ENCODE measurements at regions not wholly inside any gene's neighbourhood (a gene's known extent, or its start where the extent isn't known, plus 50 kb on each side); places are given as distances from the start of the nearest gene placed in this dataset.

DNA sequence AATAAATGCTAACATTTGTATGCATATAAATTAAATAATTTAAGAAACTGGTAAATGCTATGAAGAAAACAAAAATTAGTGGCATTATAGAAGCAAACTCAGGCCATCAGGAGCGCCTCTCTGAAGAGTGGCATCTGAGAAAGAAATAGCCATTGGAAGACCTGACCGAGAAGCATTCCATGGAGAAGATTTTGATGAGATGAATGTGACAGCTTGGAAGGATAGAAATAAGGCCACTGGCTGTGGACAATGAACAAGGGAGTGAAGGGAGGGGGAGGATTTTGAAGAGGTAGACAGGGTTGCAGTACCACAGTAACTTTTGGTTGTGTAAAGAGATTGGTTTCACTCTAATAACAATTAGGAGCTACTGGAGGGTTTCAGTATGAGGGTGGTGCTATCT lies 436.7 kb downstream of the CCSER2 start:
- no peak overlapping the region for H2AFZ ChIP-seq (replicated peaks; ENCODE audit: low read length, poor library complexity)
- no peak overlapping the region for H3K56ac ChIP-seq (ENCODE audit: extremely low read depth, insufficient read depth, low read length)
- H4K8ac ChIP-seq (ENCODE audit: low read depth in 2 of 2, low read length in 2 of 2) = no peak overlapping the region
- in situ Hi-C loops (cut with MboI; ENCODE audit: low sequenced_read_pairs) (no loop called here), dilution Hi-C loops (cut with HindIII; ENCODE audit: low sequenced_read_pairs, unreplicated experiment) (no loop called here), intact Hi-C loops (cut with micrococcal nuclease) (no loop called here)
- no peak overlapping the region for H3K14ac ChIP-seq (replicated peaks; ENCODE audit: low read depth, low read length)
- no peaks in the 10 kb centered on the region for H3K27me3 ChIP-seq (ENCODE audit: control insufficient read depth, insufficient read depth, low read length)
- ATAC-seq (ENCODE audit: low read depth) = no peak
- H2BK20ac ChIP-seq (ENCODE audit: low read depth, low read length) = no peak overlapping the region
- CTCF ChIA-PET = no interaction called here
- no TSS peak for BruUV-seq (replicated peaks)
- no peak for DNase-seq
- H3K4me1 ChIP-seq (ENCODE audit: control insufficient read depth, insufficient read depth, low read length) = no peaks in the 10 kb centered on the region
- H3K23ac ChIP-seq (ENCODE audit: low read depth, low read length) = no peak overlapping the region
- H2AK5ac ChIP-seq (ENCODE audit: low read depth, low read length) = no peak overlapping the region
- no peak overlapping the region for H4K5ac ChIP-seq (ENCODE audit: low read depth, low read length)
- H2AK9ac ChIP-seq (replicated peaks; ENCODE audit: low read depth, low read length, poor library complexity) = no peak overlapping the region
- no peaks in the 10 kb centered on the region for H4K20me1 ChIP-seq (ENCODE audit: insufficient read depth, low read length)
- POLR2A ChIA-PET (ENCODE audit: unreplicated experiment) = no interaction called here
- no peaks in the 10 kb centered on the region for H3K79me1 ChIP-seq (ENCODE audit: low read depth in 1 of 2, low read length in 2 of 2)
- no peak overlapping the region for H3K4ac ChIP-seq (ENCODE audit: low read depth, low read length)
- H2BK5ac ChIP-seq (ENCODE audit: low read depth, low read length, poor library complexity, severe bottlenecking) = no peak overlapping the region
- H3K36me3 ChIP-seq (ENCODE audit: control insufficient read depth, insufficient read depth, low read length) = no peaks in the 10 kb centered on the region
- H3K4me3 ChIP-seq (ENCODE audit: insufficient read depth, low read depth, low read length) = no peak overlapping the region
- H2BK15ac ChIP-seq (ENCODE audit: low read depth, low read length) = no peak overlapping the region
- WGBS, 2 experiments (ENCODE audit: extremely low coverage in 2 of 2, insufficient read length in 1 of 2) = 63% methylated on average over 2 of the region's 2 CpGs; no CpG with 5 or more reads in 1 of the 2 experiments
- no peak overlapping the region for H3K18ac ChIP-seq (ENCODE audit: low read depth, low read length)
- no peak overlapping the region for H2BK120ac ChIP-seq (ENCODE audit: low read depth, low read length)
- no peak overlapping the region for H3K9ac ChIP-seq (ENCODE audit: low read depth, low read length)
- TF ChIP-seq, protein P1, sequence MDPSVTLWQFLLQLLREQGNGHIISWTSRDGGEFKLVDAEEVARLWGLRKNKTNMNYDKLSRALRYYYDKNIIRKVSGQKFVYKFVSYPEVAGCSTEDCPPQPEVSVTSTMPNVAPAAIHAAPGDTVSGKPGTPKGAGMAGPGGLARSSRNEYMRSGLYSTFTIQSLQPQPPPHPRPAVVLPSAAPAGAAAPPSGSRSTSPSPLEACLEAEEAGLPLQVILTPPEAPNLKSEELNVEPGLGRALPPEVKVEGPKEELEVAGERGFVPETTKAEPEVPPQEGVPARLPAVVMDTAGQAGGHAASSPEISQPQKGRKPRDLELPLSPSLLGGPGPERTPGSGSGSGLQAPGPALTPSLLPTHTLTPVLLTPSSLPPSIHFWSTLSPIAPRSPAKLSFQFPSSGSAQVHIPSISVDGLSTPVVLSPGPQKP (IDR thresholded peaks at IDR 0.05; ENCODE audit: borderline replicate concordance, low read depth, low read length) = no peak
- TF ChIP-seq MXI1 (IDR thresholded peaks at IDR 0.05; ENCODE audit: borderline replicate concordance, low read depth, low read length) (no peak), MAFK (IDR thresholded peaks at IDR 0.05; ENCODE audit: low read depth, low read length) (no peak), RFX5 (IDR thresholded peaks at IDR 0.05; ENCODE audit: low read depth, low read length) (no peak), MAZ (IDR thresholded peaks at IDR 0.05; ENCODE audit: borderline replicate concordance, low read depth, low read length) (no peak), CHD1 (IDR thresholded peaks at IDR 0.05; ENCODE audit: low read depth, low read length) (no peak), SMC3 (IDR thresholded peaks at IDR 0.05; ENCODE audit: low read depth, low read length) (no peak), NFE2L2 (IDR thresholded peaks at IDR 0.05; ENCODE audit: low read depth, low read length) (no peak), BHLHE40 (IDR thresholded peaks at IDR 0.05; ENCODE audit: low read depth, low read length) (no peak), CEBPB (IDR thresholded peaks at IDR 0.05; ENCODE audit: low read depth, low read length) (no peak), RCOR1 (IDR thresholded peaks at IDR 0.05; ENCODE audit: insufficient replicate concordance, low read length) (no peak)
- TF ChIP-seq, protein P2, sequence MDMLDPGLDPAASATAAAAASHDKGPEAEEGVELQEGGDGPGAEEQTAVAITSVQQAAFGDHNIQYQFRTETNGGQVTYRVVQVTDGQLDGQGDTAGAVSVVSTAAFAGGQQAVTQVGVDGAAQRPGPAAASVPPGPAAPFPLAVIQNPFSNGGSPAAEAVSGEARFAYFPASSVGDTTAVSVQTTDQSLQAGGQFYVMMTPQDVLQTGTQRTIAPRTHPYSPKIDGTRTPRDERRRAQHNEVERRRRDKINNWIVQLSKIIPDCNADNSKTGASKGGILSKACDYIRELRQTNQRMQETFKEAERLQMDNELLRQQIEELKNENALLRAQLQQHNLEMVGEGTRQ (IDR thresholded peaks at IDR 0.05; ENCODE audit: low read depth, low read length) = no peak
- TF ChIP-seq, protein P3, sequence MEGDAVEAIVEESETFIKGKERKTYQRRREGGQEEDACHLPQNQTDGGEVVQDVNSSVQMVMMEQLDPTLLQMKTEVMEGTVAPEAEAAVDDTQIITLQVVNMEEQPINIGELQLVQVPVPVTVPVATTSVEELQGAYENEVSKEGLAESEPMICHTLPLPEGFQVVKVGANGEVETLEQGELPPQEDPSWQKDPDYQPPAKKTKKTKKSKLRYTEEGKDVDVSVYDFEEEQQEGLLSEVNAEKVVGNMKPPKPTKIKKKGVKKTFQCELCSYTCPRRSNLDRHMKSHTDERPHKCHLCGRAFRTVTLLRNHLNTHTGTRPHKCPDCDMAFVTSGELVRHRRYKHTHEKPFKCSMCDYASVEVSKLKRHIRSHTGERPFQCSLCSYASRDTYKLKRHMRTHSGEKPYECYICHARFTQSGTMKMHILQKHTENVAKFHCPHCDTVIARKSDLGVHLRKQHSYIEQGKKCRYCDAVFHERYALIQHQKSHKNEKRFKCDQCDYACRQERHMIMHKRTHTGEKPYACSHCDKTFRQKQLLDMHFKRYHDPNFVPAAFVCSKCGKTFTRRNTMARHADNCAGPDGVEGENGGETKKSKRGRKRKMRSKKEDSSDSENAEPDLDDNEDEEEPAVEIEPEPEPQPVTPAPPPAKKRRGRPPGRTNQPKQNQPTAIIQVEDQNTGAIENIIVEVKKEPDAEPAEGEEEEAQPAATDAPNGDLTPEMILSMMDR (conservative IDR thresholded peaks at IDR 0.05; ENCODE audit: low read depth, low read length) = no peak
- no peak overlapping the region for H3K27ac ChIP-seq (ENCODE audit: insufficient read depth, low read length)
- H3K9me3 ChIP-seq (ENCODE audit: control insufficient read depth, insufficient read depth, low read length) = peaks cover 17% of the 10 kb centered on the region; the same call in 1 of the 2 replicates
- H3K9me1 ChIP-seq (ENCODE audit: insufficient read depth, low read length) = no peaks in the 10 kb centered on the region
- no peak overlapping the region for H3K4me2 ChIP-seq (ENCODE audit: low read depth, low read length)
- no peak overlapping the region for H4K91ac ChIP-seq (ENCODE audit: insufficient read depth, low read depth, low read length)
